ENCODE measurements at regions not wholly inside any gene's neighbourhood (a gene's known extent, or its start where the extent isn't known, plus 50 kb on each side); places are given as distances from the start of the nearest gene placed in this dataset.
"Not testable (repeated sequence)": the region's sequence is repeated elsewhere in the genome, so short reads cannot be mapped to it uniquely, and the experiment has no call there.

GRCh38 chr13:88263808-88264207 lies 592.6 kb downstream of the SLITRK5 start:
- Histone ChIP-seq H3K9me3 (ENCODE audit: control insufficient read depth, low read length) (no peaks in the 10 kb centered on the region), H3K36me3 (ENCODE audit: control insufficient read depth, insufficient read depth, low read length) (no peaks in the 10 kb centered on the region), H3K4me1 (ENCODE audit: control insufficient read depth, insufficient read depth, low read length, poor library complexity, severe bottlenecking) (no peaks in the 10 kb centered on the region), H3K27ac (ENCODE audit: low read depth, low read length, severe bottlenecking) (no peak overlapping the region), H3K4me3 (ENCODE audit: extremely low read depth, insufficient read depth, low read length, poor library complexity, severe bottlenecking) (no peak overlapping the region)
- 40% methylated on average over 1 of the region's 3 CpGs; no CpG with 5 or more reads in 1 of the 2 experiments for WGBS, 2 experiments (ENCODE audit: insufficient coverage in 2 of 2)

- H3K4me1 ChIP-seq (ENCODE audit: control insufficient read depth, insufficient read depth, low read length, poor library complexity, severe bottlenecking): no peaks in the 10 kb centered on the region
- H3K4me3 ChIP-seq (ENCODE audit: extremely low read depth, insufficient read depth, low read length, poor library complexity, severe bottlenecking): no peak overlapping the region
- H3K27ac ChIP-seq (ENCODE audit: low read depth, low read length, severe bottlenecking): no peak overlapping the region
- 86 to 100% methylated on average over 1 to 3 of the region's 3 CpGs for WGBS, 2 experiments (ENCODE audit: insufficient coverage in 2 of 2)
- H3K36me3 ChIP-seq (ENCODE audit: control insufficient read depth, insufficient read depth, low read length): no peaks in the 10 kb centered on the region
- H3K9me3 ChIP-seq (ENCODE audit: control insufficient read depth, low read length): peaks cover 6% of the 10 kb centered on the region
Measured at GRCh38 chr13:88281841-88282240, 610.7 kb downstream of the SLITRK5 start.

GRCh38 chr13:88285329-88285728 lies 614.2 kb downstream of the SLITRK5 start:
- H3K27ac ChIP-seq (ENCODE audit: low read depth, low read length, severe bottlenecking): no peak overlapping the region
- no peaks in the 10 kb centered on the region for H3K4me1 ChIP-seq (ENCODE audit: control insufficient read depth, insufficient read depth, low read length, poor library complexity, severe bottlenecking)
- whole genome bisulfite sequencing, 2 experiments (ENCODE audit: insufficient coverage in 2 of 2): 88 to 98% methylated on average over 4 of the region's 4 CpGs

GRCh38 chr13:88288326-88288725 lies 617.2 kb downstream of the SLITRK5 start:
- Histone ChIP-seq H3K27ac (ENCODE audit: low read depth, low read length, severe bottlenecking) (no peak overlapping the region), H3K4me3 (ENCODE audit: extremely low read depth, insufficient read depth, low read length, poor library complexity, severe bottlenecking) (no peak overlapping the region), H3K36me3 (ENCODE audit: control insufficient read depth, insufficient read depth, low read length) (no peaks in the 10 kb centered on the region), H3K9me3 (ENCODE audit: control insufficient read depth, low read length) (peaks cover 6% of the 10 kb centered on the region), H3K4me1 (ENCODE audit: control insufficient read depth, insufficient read depth, low read length, poor library complexity, severe bottlenecking) (no peaks in the 10 kb centered on the region)
- WGBS, 2 experiments (ENCODE audit: insufficient coverage in 2 of 2): 80 to 100% methylated on average over 1 of the region's 1 CpG

More at GRCh38 chr13:88285329-88285728, 614.2 kb downstream of the SLITRK5 start:
- H3K4me3 ChIP-seq (ENCODE audit: extremely low read depth, insufficient read depth, low read length, poor library complexity, severe bottlenecking): no peak overlapping the region
- H3K36me3 ChIP-seq (ENCODE audit: control insufficient read depth, insufficient read depth, low read length): no peaks in the 10 kb centered on the region
- peaks cover 6% of the 10 kb centered on the region for H3K9me3 ChIP-seq (ENCODE audit: control insufficient read depth, low read length)

GRCh38 chr13:88291731-88292130 lies 620.6 kb downstream of the SLITRK5 start:
- not testable (repeated sequence) for H3K36me3 ChIP-seq (ENCODE audit: control insufficient read depth, insufficient read depth, low read length); H3K4me3 ChIP-seq (ENCODE audit: extremely low read depth, insufficient read depth, low read length, poor library complexity, severe bottlenecking); H3K9me3 ChIP-seq (ENCODE audit: control insufficient read depth, low read length); H3K27ac ChIP-seq (ENCODE audit: low read depth, low read length, severe bottlenecking); H3K4me1 ChIP-seq (ENCODE audit: control insufficient read depth, insufficient read depth, low read length, poor library complexity, severe bottlenecking)
- 95 to 97% methylated on average over 18 to 24 of the region's 26 CpGs for WGBS, 2 experiments (ENCODE audit: insufficient coverage in 2 of 2)

- Histone ChIP-seq H3K27ac (ENCODE audit: low read depth, low read length, severe bottlenecking) (no peak overlapping the region), H3K4me1 (ENCODE audit: control insufficient read depth, insufficient read depth, low read length, poor library complexity, severe bottlenecking) (no peaks in the 10 kb centered on the region), H3K9me3 (ENCODE audit: control insufficient read depth, low read length) (no peaks in the 10 kb centered on the region), H3K36me3 (ENCODE audit: control insufficient read depth, insufficient read depth, low read length) (no peaks in the 10 kb centered on the region), H3K4me3 (ENCODE audit: extremely low read depth, insufficient read depth, low read length, poor library complexity, severe bottlenecking) (no peak overlapping the region)
- WGBS, 2 experiments (ENCODE audit: insufficient coverage in 2 of 2): 72 to 86% methylated on average over 3 to 4 of the region's 4 CpGs
Measured at GRCh38 chr13:88294368-88294767, 623.2 kb downstream of the SLITRK5 start.

- H3K36me3 ChIP-seq (ENCODE audit: control insufficient read depth, insufficient read depth, low read length): no peaks in the 10 kb centered on the region
- no peak overlapping the region for H3K27ac ChIP-seq (ENCODE audit: low read depth, low read length, severe bottlenecking)
- H3K4me1 ChIP-seq (ENCODE audit: control insufficient read depth, insufficient read depth, low read length, poor library complexity, severe bottlenecking): no peaks in the 10 kb centered on the region
- H3K9me3 ChIP-seq (ENCODE audit: control insufficient read depth, low read length): peaks cover 13% of the 10 kb centered on the region
- 100% methylated on average over 1 of the region's 3 CpGs; no CpG with 5 or more reads in 1 of the 2 experiments for WGBS, 2 experiments (ENCODE audit: insufficient coverage in 2 of 2)
- H3K4me3 ChIP-seq (ENCODE audit: extremely low read depth, insufficient read depth, low read length, poor library complexity, severe bottlenecking): no peak overlapping the region
Measured at GRCh38 chr13:88303157-88303556, 632.0 kb downstream of the SLITRK5 start.

- no peak overlapping the region for H3K27ac ChIP-seq (ENCODE audit: low read depth, low read length, severe bottlenecking)
- 91 to 93% methylated on average over 3 of the region's 4 CpGs for WGBS, 2 experiments (ENCODE audit: insufficient coverage in 2 of 2)
- no peaks in the 10 kb centered on the region for H3K36me3 ChIP-seq (ENCODE audit: control insufficient read depth, insufficient read depth, low read length)
- H3K4me1 ChIP-seq (ENCODE audit: control insufficient read depth, insufficient read depth, low read length, poor library complexity, severe bottlenecking): no peaks in the 10 kb centered on the region
- peaks cover 13% of the 10 kb centered on the region for H3K9me3 ChIP-seq (ENCODE audit: control insufficient read depth, low read length)
- no peak overlapping the region for H3K4me3 ChIP-seq (ENCODE audit: extremely low read depth, insufficient read depth, low read length, poor library complexity, severe bottlenecking)
Measured at GRCh38 chr13:88303605-88304004, 632.4 kb downstream of the SLITRK5 start.

- H3K9me3 ChIP-seq (ENCODE audit: control insufficient read depth, low read length): no peaks in the 10 kb centered on the region
- H3K36me3 ChIP-seq (ENCODE audit: control insufficient read depth, insufficient read depth, low read length): no peaks in the 10 kb centered on the region
- WGBS, 2 experiments (ENCODE audit: insufficient coverage in 2 of 2): no CpG with 5 or more reads among the region's 1 CpG
- no peak overlapping the region for H3K27ac ChIP-seq (ENCODE audit: low read depth, low read length, severe bottlenecking)
- H3K4me3 ChIP-seq (ENCODE audit: extremely low read depth, insufficient read depth, low read length, poor library complexity, severe bottlenecking): no peak overlapping the region
- no peaks in the 10 kb centered on the region for H3K4me1 ChIP-seq (ENCODE audit: control insufficient read depth, insufficient read depth, low read length, poor library complexity, severe bottlenecking)
Measured at GRCh38 chr13:88314496-88314895, 643.3 kb downstream of the SLITRK5 start.

GRCh38 chr13:88329066-88329465 lies 657.9 kb downstream of the SLITRK5 start:
- Histone ChIP-seq H3K9me3 (ENCODE audit: control insufficient read depth, low read length) (peaks cover 4% of the 10 kb centered on the region), H3K36me3 (ENCODE audit: control insufficient read depth, insufficient read depth, low read length) (no peaks in the 10 kb centered on the region), H3K4me1 (ENCODE audit: control insufficient read depth, insufficient read depth, low read length, poor library complexity, severe bottlenecking) (no peaks in the 10 kb centered on the region), H3K4me3 (ENCODE audit: extremely low read depth, insufficient read depth, low read length, poor library complexity, severe bottlenecking) (no peak overlapping the region), H3K27ac (ENCODE audit: low read depth, low read length, severe bottlenecking) (no peak overlapping the region)
- no CpG with 5 or more reads among the region's 3 CpGs for WGBS, 2 experiments (ENCODE audit: insufficient coverage in 2 of 2)

- Histone ChIP-seq H3K9me3 (ENCODE audit: control insufficient read depth, low read length) (no peaks in the 10 kb centered on the region), H3K27ac (ENCODE audit: low read depth, low read length, severe bottlenecking) (no peak overlapping the region), H3K4me1 (ENCODE audit: control insufficient read depth, insufficient read depth, low read length, poor library complexity, severe bottlenecking) (no peaks in the 10 kb centered on the region), H3K36me3 (ENCODE audit: control insufficient read depth, insufficient read depth, low read length) (no peaks in the 10 kb centered on the region), H3K4me3 (ENCODE audit: extremely low read depth, insufficient read depth, low read length, poor library complexity, severe bottlenecking) (no peak overlapping the region)
- WGBS, 2 experiments (ENCODE audit: insufficient coverage in 2 of 2): 89 to 97% methylated on average over 4 to 6 of the region's 8 CpGs
Measured at GRCh38 chr13:88339271-88339741, 668.1 kb downstream of the SLITRK5 start.

Data from mesodermal cell (in vitro differentiated cells).